B cell (primary cell): ENCODE measurements at regions not wholly inside any gene's neighbourhood (a gene's known extent, or its start where the extent isn't known, plus 50 kb on each side); places are given as distances from the start of the nearest gene placed in this dataset.

Experiments used
- ATAC-seq: fragments of 200-7000 bp; cut with Tn5 transposase; one replicate; pipeline ENCODE4 v1.10.0; 2021; ENCODE audit warnings: low read depth, mild to moderate bottlenecking, moderate number of reproducible peaks, moderate library complexity
- CTCF ChIA-PET: fragments of 350-600 bp; sonication (Branson Sonifier 250); formaldehyde crosslinking; loops from one replicate; lab custom pipeline; 2021; ENCODE audit warnings: antibody characterized with exemption, inconsistent platforms; lab: Charles Lee
- POLR2A ChIA-PET: fragments of 350-600 bp; sonication (Branson Sonifier 250); formaldehyde crosslinking; loops from one replicate; lab custom pipeline; 2021; ENCODE audit warnings: antibody characterized with exemption; lab: Charles Lee
- DNase-seq: peaks from one replicate; pipeline ENCODE4 v3.0.0; 2013
- H2AFZ ChIP-seq: 2 replicates; pipeline ENCODE4 v1.6.1; 2012; ENCODE audit warnings: mild to moderate bottlenecking, low read depth, low read length; ENCODE audit not compliant: insufficient read depth, poor library complexity, severe bottlenecking
- H3K27ac ChIP-seq, 2 donors: 1 replicate in 1 of 2; 2 replicates in 1 of 2; pipeline ENCODE4 v1.5.1; 2012 to 2013; ENCODE audit warnings: low read length in 2 of 2, mild to moderate bottlenecking in 2 of 2, moderate library complexity in 1 of 2
- H3K27me3 ChIP-seq, 4 experiments: fragments of 200-600 bp in 1 of 4; sonication (generic) in 1 of 4; replicated peaks in 1 of 4; 1 replicate in 2 of 4; 2 replicates in 2 of 4; pipeline versions ENCODE4 v1.6.1 to v1.7.0; 2013 to 2016; ENCODE audit warnings: low read length in 3 of 4, mild to moderate bottlenecking in 2 of 4, mixed read lengths in 1 of 4, moderate library complexity in 1 of 4; ENCODE audit not compliant: insufficient read depth in 4 of 4, control insufficient read depth in 3 of 4; ENCODE audit errors: control extremely low read depth in 1 of 4
- H3K36me3 ChIP-seq, 2 experiments: replicated peaks in 1 of 2; 1 replicate in 1 of 2; 2 replicates in 1 of 2; pipeline versions ENCODE4 v1.6.1 to v1.7.1; 2013; ENCODE audit warnings: low read length in 1 of 2; ENCODE audit not compliant: insufficient read depth in 2 of 2, control insufficient read depth in 1 of 2; ENCODE audit errors: control extremely low read depth in 1 of 2, extremely low read depth in 1 of 2
- H3K4me1 ChIP-seq, 2 donors: fragments of 200-600 bp in 1 of 2; sonication (generic) in 1 of 2; 1 replicate in 1 of 2; 2 replicates in 1 of 2; pipeline versions ENCODE4 v1.5.1 to v1.6.1; 2013 to 2017; ENCODE audit warnings: low read length in 2 of 2; ENCODE audit not compliant: control insufficient read depth in 2 of 2, insufficient read depth in 2 of 2
- H3K4me2 ChIP-seq: replicated peaks from 2 replicates; pipeline ENCODE3; 2012; ENCODE audit warnings: mild to moderate bottlenecking, low read depth, low read length; ENCODE audit not compliant: poor library complexity, severe bottlenecking
- H3K4me3 ChIP-seq, 5 experiments: fragments of 200-600 bp in 1 of 5; sonication (generic) in 1 of 5; 1 replicate in 3 of 5; 2 replicates in 2 of 5; pipeline versions ENCODE4 v1.5.1 to v1.7.0; 2011 to 2016; ENCODE audit warnings: low read length in 4 of 5, mild to moderate bottlenecking in 4 of 5, low read depth in 2 of 5, control low read depth in 1 of 5, moderate library complexity in 1 of 5; ENCODE audit not compliant: insufficient read depth in 1 of 5; ENCODE audit errors: control extremely low read depth in 1 of 5, extremely low read depth in 1 of 5
- H3K79me2 ChIP-seq: fragments of 200-600 bp; sonication (generic); one replicate; pipeline ENCODE4 v1.6.0; 2016; ENCODE audit warnings: low read length; ENCODE audit not compliant: control insufficient read depth, insufficient read depth
- H3K9ac ChIP-seq: fragments of 200-600 bp; sonication (generic); 2 replicates; pipeline ENCODE4 v1.6.1; 2017; ENCODE audit warnings: mild to moderate bottlenecking, low read length, moderate library complexity
- H3K9me3 ChIP-seq, 3 donors: one replicate each; pipeline versions ENCODE4 v1.6.1 to v1.7.1; 2013; ENCODE audit warnings: low read length in 2 of 3; ENCODE audit not compliant: control insufficient read depth in 2 of 3, insufficient read depth in 1 of 3; ENCODE audit errors: control extremely low read depth in 1 of 3
- H4K20me1 ChIP-seq: 2 replicates; pipeline ENCODE4 v1.6.0; 2012; ENCODE audit warnings: mild to moderate bottlenecking, low read length; ENCODE audit not compliant: insufficient read depth, control insufficient read depth, poor library complexity, severe bottlenecking
- H3K27ac Mint-ChIP-seq: one replicate; pipeline ENCODE4 v1.8.0; 2021; ENCODE audit warnings: mixed read lengths
- H3K27me3 Mint-ChIP-seq: one replicate; pipeline ENCODE4 v1.8.0; 2021; ENCODE audit warnings: mixed read lengths
- H3K4me1 Mint-ChIP-seq: one replicate; pipeline ENCODE4 v1.8.0; 2021; ENCODE audit warnings: mixed read lengths
- H3K4me3 Mint-ChIP-seq: one replicate; pipeline ENCODE4 v1.8.0; 2021; ENCODE audit warnings: mixed read lengths
- H3K9me3 Mint-ChIP-seq: one replicate; pipeline ENCODE4 v1.8.0; 2022; ENCODE audit warnings: mixed read lengths; ENCODE audit not compliant: insufficient read depth
- EZH2 ChIP-seq: IDR thresholded peaks from 2 replicates; pipeline ENCODE4 v1.6.1; 2012; ENCODE audit warnings: borderline replicate concordance, low read depth, mild to moderate bottlenecking, moderate library complexity, low read length; ENCODE audit not compliant: insufficient read depth, poor library complexity, severe bottlenecking
- WGBS: methylation state at CpG from one replicate; pipeline ENCODE4 v1.1.5; 2013; ENCODE audit warnings: missing lambda C conversion rate; ENCODE audit not compliant: insufficient coverage; 5-methylcytosine and 5-hydroxymethylcytosine counted together
- intact Hi-C: fragments of 100-400 bp; cut with micrococcal nuclease; formaldehyde crosslinking; loops from one replicate; pipeline ENCODE4 v1.10.0; 2022
- TF ChIP-seq, protein P1 (sequence below): fragments of 200-600 bp; IDR thresholded peaks from one replicate; pipeline ENCODE4 v1.8.0; 2022; ENCODE audit warnings: antibody characterized with exemption, mild to moderate bottlenecking

DNA sequence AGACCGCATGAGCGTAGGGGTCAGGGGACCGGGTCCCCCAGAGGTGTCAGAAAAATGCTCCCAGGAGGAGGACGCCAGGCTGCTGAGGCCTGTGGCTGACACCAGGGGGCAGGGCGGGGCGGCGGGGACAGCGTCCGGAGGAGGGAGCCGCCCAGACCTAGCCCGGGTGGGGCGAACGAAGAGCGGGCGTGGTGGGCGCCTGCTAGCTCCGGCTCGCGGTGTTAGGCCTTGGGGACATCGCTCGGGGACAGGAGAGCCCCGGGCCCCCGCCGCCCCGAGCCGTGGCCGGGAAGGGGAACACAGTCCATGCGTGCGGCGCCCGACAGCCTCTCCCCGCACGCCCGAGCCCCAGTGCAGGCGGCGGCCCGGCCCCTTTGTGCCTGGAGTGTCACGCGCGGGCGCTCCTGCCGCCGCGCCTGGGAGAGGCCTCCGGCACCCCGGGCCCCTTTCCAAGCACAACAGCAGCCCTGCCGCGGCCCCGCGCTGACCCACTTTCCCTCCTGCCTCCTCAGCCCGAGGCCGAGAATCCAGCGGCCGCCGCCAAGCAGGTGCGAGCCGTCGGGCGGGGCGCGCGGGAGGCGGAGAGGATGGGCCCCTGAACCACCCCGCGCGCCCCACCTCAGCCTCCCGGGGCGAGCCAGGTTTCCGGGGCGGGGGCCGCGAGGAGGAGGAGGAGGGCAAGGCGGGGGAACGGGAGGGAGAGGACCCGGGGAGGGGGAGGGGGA, 111.0 kb upstream of the KLF13 start:
- Histone ChIP-seq H2AFZ (peak overlapping the region; percentile 85), H3K27ac (peak overlapping the region; percentile 66 to 79), H3K9me3 (no peaks in the 10 kb centered on the region), H3K36me3 (peaks cover 0 to 2% of the 10 kb centered on the region in 2 experiments), H3K4me3 (peak overlapping the region in 4 of 5 experiments; percentile 35 to 72 (median 66)), H3K4me1 (peaks cover 14 to 25% of the 10 kb centered on the region in 2 donors), H3K9ac (peak overlapping the region; percentile 71), H3K79me2 (peaks cover 7% of the 10 kb centered on the region), H4K20me1 (no peaks in the 10 kb centered on the region), H3K4me2 (peak overlapping the region; percentile 95), H3K27me3 (no peaks in the 10 kb centered on the region)
- DNase-seq (peak; percentile 90), ATAC-seq (peak; percentile 82)
- Mint-ChIP-seq H3K9me3 (no peaks in the 10 kb centered on the region), H3K27me3 (no peaks in the 10 kb centered on the region), H3K4me1 (peaks cover 23% of the 10 kb centered on the region), H3K4me3 (peak overlapping the region; percentile 87), H3K27ac (peak overlapping the region; percentile 87)
- WGBS, result under 1% methylated on average over 50 of the region's 75 CpGs
- POLR2A ChIA-PET, result interaction anchor here (0.6 to 2.4 kb wide), 21 partner anchors 9 to 273 kb away, joined by 3 to 47 read pairs (median 4); partner anchors contain the start of gene KLF13
- intact Hi-C loops, result loop anchor here (1.0 kb wide), 6 partner anchors 13 to 273 kb away; partner anchors contain the start of gene KLF13
- TF ChIP-seq, protein P1, sequence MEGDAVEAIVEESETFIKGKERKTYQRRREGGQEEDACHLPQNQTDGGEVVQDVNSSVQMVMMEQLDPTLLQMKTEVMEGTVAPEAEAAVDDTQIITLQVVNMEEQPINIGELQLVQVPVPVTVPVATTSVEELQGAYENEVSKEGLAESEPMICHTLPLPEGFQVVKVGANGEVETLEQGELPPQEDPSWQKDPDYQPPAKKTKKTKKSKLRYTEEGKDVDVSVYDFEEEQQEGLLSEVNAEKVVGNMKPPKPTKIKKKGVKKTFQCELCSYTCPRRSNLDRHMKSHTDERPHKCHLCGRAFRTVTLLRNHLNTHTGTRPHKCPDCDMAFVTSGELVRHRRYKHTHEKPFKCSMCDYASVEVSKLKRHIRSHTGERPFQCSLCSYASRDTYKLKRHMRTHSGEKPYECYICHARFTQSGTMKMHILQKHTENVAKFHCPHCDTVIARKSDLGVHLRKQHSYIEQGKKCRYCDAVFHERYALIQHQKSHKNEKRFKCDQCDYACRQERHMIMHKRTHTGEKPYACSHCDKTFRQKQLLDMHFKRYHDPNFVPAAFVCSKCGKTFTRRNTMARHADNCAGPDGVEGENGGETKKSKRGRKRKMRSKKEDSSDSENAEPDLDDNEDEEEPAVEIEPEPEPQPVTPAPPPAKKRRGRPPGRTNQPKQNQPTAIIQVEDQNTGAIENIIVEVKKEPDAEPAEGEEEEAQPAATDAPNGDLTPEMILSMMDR, result peak; percentile 96
- no peak for TF ChIP-seq EZH2
- CTCF ChIA-PET, result interaction anchor here (0.8 to 5.3 kb wide), 43 partner anchors 9 to 289 kb away, joined by 3 to 124 read pairs (median 5); partner anchors contain the start of gene KLF13
